Thyroid gland (tissue), 4 donors: ENCODE measurements at regions not wholly inside any gene's neighbourhood (a gene's known extent, or its start where the extent isn't known, plus 50 kb on each side); places are given as distances from the start of the nearest gene placed in this dataset.

ENCODE experiments used
- DNase-seq, 2 donors: peaks; one replicate each; pipeline ENCODE4 v3.0.0-alpha.2; 2019
- H3K27ac ChIP-seq, 3 donors: fragments of 200-600 bp; sonication (generic); 1 replicate in 2 of 3; 2 replicates in 1 of 3; pipeline ENCODE4 v1.5.1; 2016 to 2019; ENCODE audit warnings: mild to moderate bottlenecking in 1 of 3, moderate library complexity in 1 of 3
- H3K27me3 ChIP-seq: fragments of 200-600 bp; sonication (generic); one replicate; pipeline ENCODE4 v1.5.1; 2019
- H3K36me3 ChIP-seq, 2 donors: fragments of 200-600 bp; sonication (generic); one replicate each; pipeline ENCODE4 v1.5.1; 2016 to 2019
- H3K4me1 ChIP-seq, 2 donors: fragments of 200-600 bp; sonication (generic); one replicate each; pipeline ENCODE4 v1.5.1; 2017 to 2019
- H3K4me3 ChIP-seq, 3 donors: fragments of 200-600 bp; sonication (generic); replicated peaks in 1 of 3; 1 replicate in 2 of 3; 2 replicates in 1 of 3; pipeline ENCODE4 v1.5.1; 2016; ENCODE audit warnings: mild to moderate bottlenecking in 1 of 3
- H3K9me3 ChIP-seq: fragments of 200-600 bp; sonication (generic); one replicate; pipeline ENCODE4 v1.5.1; 2017
- CTCF ChIP-seq, 6 experiments: fragments of 200-600 bp in 3 of 6; fragments of 450-650 bp in 3 of 6; sonication (generic) in 3 of 6; IDR thresholded peaks; one replicate each; pipeline ENCODE4 v1.5.1; 2016 to 2019; ENCODE audit warnings: antibody characterized with exemption in 6 of 6, mild to moderate bottlenecking in 2 of 6, inconsistent platforms in 1 of 6, moderate library complexity in 1 of 6
- POLR2A ChIP-seq, 2 donors: fragments of 450-650 bp; IDR thresholded peaks; one replicate each; pipeline ENCODE4 v1.6.1; 2017; ENCODE audit warnings: antibody characterized with exemption in 2 of 2, mild to moderate bottlenecking in 2 of 2, moderate library complexity in 1 of 2
- WGBS, 2 donors: methylation state at CpG; one replicate each; pipeline ENCODE4 v1.1.5; 2017; 5-methylcytosine and 5-hydroxymethylcytosine counted together
- intact Hi-C: fragments of 100-400 bp; cut with DNase I; formaldehyde crosslinking; loops from one replicate; pipeline ENCODE4 v1.15.1; 2023

- WGBS, 2 donors, result 81 to 84% methylated on average over 3 of the region's 3 CpGs
Measured at GRCh38 chr18:2111456-2111855, 459.8 kb downstream of the METTL4 start.

GRCh38 chr18:2112435-2113045 is 458.8 kb downstream of the METTL4 start:
- no peak for DNase-seq
- Histone ChIP-seq H3K36me3 (no peaks in the 10 kb centered on the region), H3K9me3 (no peaks in the 10 kb centered on the region), H3K27ac (no peak overlapping the region), H3K4me1 (no peaks in the 10 kb centered on the region), H3K4me3 (no peak overlapping the region), H3K27me3 (no peaks in the 10 kb centered on the region)
- 46 to 55% methylated on average over 8 of the region's 8 CpGs for WGBS, 2 donors
- no peak for TF ChIP-seq POLR2A (IDR thresholded peaks at IDR 0.05)
- TF ChIP-seq CTCF (IDR thresholded peaks at IDR 0.05), result no peak
- intact Hi-C loops, result no loop called here

More at GRCh38 chr18:2111456-2111855, 459.8 kb downstream of the METTL4 start:
- Histone ChIP-seq H3K27me3 (no peaks in the 10 kb centered on the region), H3K4me1 (no peaks in the 10 kb centered on the region), H3K27ac (no peak overlapping the region), H3K36me3 (no peaks in the 10 kb centered on the region), H3K4me3 (no peak overlapping the region), H3K9me3 (no peaks in the 10 kb centered on the region)
- TF ChIP-seq CTCF (IDR thresholded peaks at IDR 0.05) (no peak), POLR2A (IDR thresholded peaks at IDR 0.05) (no peak)
- no peak for DNase-seq
- intact Hi-C loops, result no loop called here

GRCh38 chr18:2114289-2114688 is 457.0 kb downstream of the METTL4 start:
- Histone ChIP-seq H3K4me1 (no peaks in the 10 kb centered on the region), H3K4me3 (no peak overlapping the region), H3K36me3 (no peaks in the 10 kb centered on the region), H3K27ac (no peak overlapping the region), H3K9me3 (no peaks in the 10 kb centered on the region), H3K27me3 (no peaks in the 10 kb centered on the region)
- intact Hi-C loops, result no loop called here
- DNase-seq, result no peak
- TF ChIP-seq CTCF (IDR thresholded peaks at IDR 0.05) (no peak), POLR2A (IDR thresholded peaks at IDR 0.05) (no peak)
- 45 to 51% methylated on average over 2 of the region's 2 CpGs for WGBS, 2 donors

- Histone ChIP-seq H3K27me3 (no peaks in the 10 kb centered on the region), H3K36me3 (no peaks in the 10 kb centered on the region), H3K27ac (no peak overlapping the region), H3K9me3 (no peaks in the 10 kb centered on the region), H3K4me1 (no peaks in the 10 kb centered on the region), H3K4me3 (no peak overlapping the region)
- WGBS, 2 donors, result 70 to 78% methylated on average over 4 of the region's 4 CpGs
- no peak for TF ChIP-seq POLR2A (IDR thresholded peaks at IDR 0.05)
- TF ChIP-seq CTCF (IDR thresholded peaks at IDR 0.05), result no peak
- intact Hi-C loops, result no loop called here
- DNase-seq, result no peak
Measured at GRCh38 chr18:2114765-2115164, 456.5 kb downstream of the METTL4 start.

GRCh38 chr18:2121224-2121623 is 450.1 kb downstream of the METTL4 start:
- no peak overlapping the region for H3K27ac ChIP-seq
- no peaks in the 10 kb centered on the region for H3K36me3 ChIP-seq
- DNase-seq, result no peak
- no peaks in the 10 kb centered on the region for H3K9me3 ChIP-seq
- no peaks in the 10 kb centered on the region for H3K27me3 ChIP-seq
- H3K4me1 ChIP-seq, result no peaks in the 10 kb centered on the region
- WGBS, 2 donors, result 54 to 57% methylated on average over 3 of the region's 3 CpGs
- H3K4me3 ChIP-seq, result no peak overlapping the region
- intact Hi-C loops, result no loop called here
- no peak for TF ChIP-seq POLR2A (IDR thresholded peaks at IDR 0.05)
- TF ChIP-seq CTCF (IDR thresholded peaks at IDR 0.05), result no peak
